ENCODE measurements at regions not wholly inside any gene's neighbourhood (a gene's known extent, or its start where the extent isn't known, plus 50 kb on each side); places are given as distances from the start of the nearest gene placed in this dataset.

- in situ Hi-C loops (cut with MboI; ENCODE audit: low sequenced_read_pairs) (no loop called here), dilution Hi-C loops (cut with HindIII; ENCODE audit: low sequenced_read_pairs, unreplicated experiment) (no loop called here), intact Hi-C loops (cut with micrococcal nuclease) (no loop called here)
- no peak for ATAC-seq (ENCODE audit: low read depth)
- Histone ChIP-seq H3K9me3 (ENCODE audit: control insufficient read depth, insufficient read depth, low read length) (no peaks in the 10 kb centered on the region), H2BK120ac (ENCODE audit: low read depth, low read length) (no peak overlapping the region), H2AFZ (replicated peaks; ENCODE audit: low read length, poor library complexity) (no peak overlapping the region), H4K5ac (ENCODE audit: low read depth, low read length) (no peak overlapping the region), H3K4me3 (ENCODE audit: insufficient read depth, low read depth, low read length) (no peak overlapping the region), H3K27ac (ENCODE audit: insufficient read depth, low read length) (no peak overlapping the region), H3K9me1 (ENCODE audit: insufficient read depth, low read length) (peaks cover 10% of the 10 kb centered on the region; the same call in 1 of the 2 replicates), H2BK20ac (ENCODE audit: low read depth, low read length) (no peak overlapping the region), H4K20me1 (ENCODE audit: insufficient read depth, low read length) (no peaks in the 10 kb centered on the region), H3K14ac (replicated peaks; ENCODE audit: low read depth, low read length) (no peak overlapping the region), H2BK15ac (ENCODE audit: low read depth, low read length) (no peak overlapping the region), H3K9ac (ENCODE audit: low read depth, low read length) (no peak overlapping the region), H4K8ac (ENCODE audit: low read depth in 2 of 2, low read length in 2 of 2) (no peak overlapping the region), H3K18ac (ENCODE audit: low read depth, low read length) (no peak overlapping the region), H3K4me1 (ENCODE audit: control insufficient read depth, insufficient read depth, low read length) (peaks cover 9% of the 10 kb centered on the region), H3K4ac (ENCODE audit: low read depth, low read length) (no peak overlapping the region), H3K23ac (ENCODE audit: low read depth, low read length) (no peak overlapping the region), H3K27me3 (ENCODE audit: control insufficient read depth, insufficient read depth, low read length) (no peaks in the 10 kb centered on the region; the same call in 1 of the 2 replicates), H3K4me2 (ENCODE audit: low read depth, low read length) (no peak overlapping the region), H3K56ac (ENCODE audit: extremely low read depth, insufficient read depth, low read length) (no peak overlapping the region), H2BK5ac (ENCODE audit: low read depth, low read length, poor library complexity, severe bottlenecking) (no peak overlapping the region), H2AK5ac (ENCODE audit: low read depth, low read length) (no peak overlapping the region), H4K91ac (ENCODE audit: insufficient read depth, low read depth, low read length) (no peak overlapping the region), H3K36me3 (ENCODE audit: control insufficient read depth, insufficient read depth, low read length) (no peaks in the 10 kb centered on the region), H3K79me1 (ENCODE audit: low read depth in 1 of 2, low read length in 2 of 2) (no peaks in the 10 kb centered on the region), H2AK9ac (replicated peaks; ENCODE audit: low read depth, low read length, poor library complexity) (no peak overlapping the region)
- BruUV-seq (replicated peaks) = no TSS peak
- no peak for DNase-seq
- no CpG with 5 or more reads among the region's 2 CpGs for WGBS, 2 experiments (ENCODE audit: extremely low coverage in 2 of 2, insufficient read length in 1 of 2)
- TF ChIP-seq MXI1 (IDR thresholded peaks at IDR 0.05; ENCODE audit: borderline replicate concordance, low read depth, low read length) (no peak), BHLHE40 (IDR thresholded peaks at IDR 0.05; ENCODE audit: low read depth, low read length) (no peak)
- ChIA-PET POLR2A (ENCODE audit: unreplicated experiment) (interaction anchor here (0.6 kb wide), 1 partner anchor 98 kb away, joined by 3 read pairs; no protein-coding TSS in a partner anchor), CTCF (interaction anchor here (0.7 kb wide), 1 partner anchor 11 kb away, joined by 3 read pairs; no protein-coding TSS in a partner anchor)
Measured at GRCh38 chr2:20528713-20529112, 81.8 kb downstream of the RHOB start.
